ENCODE measurements at regions not wholly inside any gene's neighbourhood (a gene's known extent, or its start where the extent isn't known, plus 50 kb on each side); places are given as distances from the start of the nearest gene placed in this dataset.

DNA sequence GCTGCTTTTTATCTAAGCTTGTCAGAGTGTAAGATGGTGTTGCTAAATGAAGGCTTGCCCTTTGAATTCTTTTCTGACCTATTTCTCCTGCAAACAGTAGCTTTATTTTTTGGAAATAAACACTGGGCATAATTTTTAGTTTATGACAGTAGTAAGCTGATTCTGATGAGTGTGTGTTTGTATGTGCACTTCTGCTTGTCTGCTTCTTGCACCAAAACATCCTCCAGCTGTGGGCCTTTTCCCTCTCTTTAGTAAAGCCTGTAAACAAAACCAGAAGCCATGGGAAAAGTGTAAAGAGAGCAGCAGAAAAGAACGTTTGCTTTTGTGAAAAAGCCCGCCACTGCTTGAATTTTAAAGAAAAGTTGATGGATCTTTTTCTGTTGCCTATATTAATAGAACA, 136.4 kb upstream of the IL12A start:
- no peaks in the 10 kb centered on the region for H3K36me3 Mint-ChIP-seq (ENCODE audit: insufficient read depth in 2 of 2)
- H3K4me3 Mint-ChIP-seq, result no peak overlapping the region
- H3K4me1 Mint-ChIP-seq (ENCODE audit: low read depth), result no peaks in the 10 kb centered on the region
- DNase-seq, result no peak
- no peak overlapping the region for H3K27ac Mint-ChIP-seq
- H3K27me3 Mint-ChIP-seq (ENCODE audit: low read depth), result peaks cover 19% of the 10 kb centered on the region
- ATAC-seq (replicated peaks in 1 of 2), result no peak
- no peaks in the 10 kb centered on the region for H3K9me3 Mint-ChIP-seq

DNA sequence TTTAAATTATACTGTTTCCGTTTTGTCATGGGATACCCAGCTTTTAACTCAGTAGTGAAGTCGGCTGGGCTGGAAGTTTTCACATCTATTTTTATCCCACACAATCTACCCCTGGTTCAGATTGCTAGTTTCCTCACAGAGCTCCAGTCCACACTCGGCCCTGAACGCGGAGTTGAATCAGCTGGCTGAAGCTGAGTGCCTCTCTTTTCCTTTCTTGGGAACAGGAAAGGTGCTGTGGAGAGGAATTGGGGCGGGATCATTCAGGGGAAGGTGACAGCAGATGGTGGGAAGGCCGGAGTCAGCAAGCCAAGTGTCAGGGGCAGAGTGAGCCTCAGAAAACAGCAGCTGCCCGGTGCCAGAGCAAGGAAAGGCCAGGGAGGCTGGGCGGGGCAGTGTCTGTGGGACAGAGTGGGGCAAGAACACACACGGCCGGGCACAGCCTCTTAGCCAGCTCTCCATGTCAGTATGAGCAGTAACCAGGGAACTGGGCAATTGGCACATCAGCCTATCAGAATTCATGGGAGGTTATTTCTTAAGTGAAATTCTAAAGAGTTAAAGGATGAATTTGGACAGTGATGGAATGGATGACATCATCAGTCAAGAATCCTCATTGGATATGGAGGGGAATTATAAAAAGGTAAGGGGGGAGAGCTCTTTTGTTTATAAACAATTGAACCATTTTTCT, 135.7 kb upstream of the IL12A start:
- Mint-ChIP-seq H3K27me3 (ENCODE audit: low read depth) (peaks cover 22% of the 10 kb centered on the region), H3K4me3 (no peak overlapping the region), H3K9me3 (no peaks in the 10 kb centered on the region), H3K4me1 (ENCODE audit: low read depth) (no peaks in the 10 kb centered on the region), H3K27ac (no peak overlapping the region), H3K36me3 (ENCODE audit: insufficient read depth in 2 of 2) (no peaks in the 10 kb centered on the region)
- no peak for DNase-seq
- ATAC-seq (replicated peaks in 1 of 2), result no peak

DNA sequence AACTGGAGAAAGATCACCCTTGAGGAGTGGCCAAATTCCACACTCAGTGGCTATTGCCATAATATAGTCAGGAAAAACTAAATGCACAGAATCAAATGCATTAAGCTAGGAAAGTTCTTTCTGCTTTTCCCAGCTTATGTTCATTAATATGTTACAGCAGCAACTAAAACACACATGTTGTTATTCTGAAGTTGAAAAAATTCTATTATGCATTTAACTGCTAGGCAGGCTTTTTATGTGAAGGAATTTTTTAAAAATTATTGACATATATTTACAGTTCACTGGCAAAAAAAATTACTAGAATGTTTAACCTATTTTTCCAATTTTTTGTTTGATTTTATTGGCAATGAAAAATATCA, 135.2 kb upstream of the IL12A start:
- ATAC-seq (replicated peaks in 1 of 2) (no peak), DNase-seq (no peak)
- no peaks in the 10 kb centered on the region for H3K36me3 Mint-ChIP-seq (ENCODE audit: insufficient read depth in 2 of 2)
- no peak overlapping the region for H3K27ac Mint-ChIP-seq
- no peaks in the 10 kb centered on the region for H3K4me1 Mint-ChIP-seq (ENCODE audit: low read depth)
- H3K27me3 Mint-ChIP-seq (ENCODE audit: low read depth), result peaks cover 22% of the 10 kb centered on the region
- no peak overlapping the region for H3K4me3 Mint-ChIP-seq
- no peaks in the 10 kb centered on the region for H3K9me3 Mint-ChIP-seq

DNA sequence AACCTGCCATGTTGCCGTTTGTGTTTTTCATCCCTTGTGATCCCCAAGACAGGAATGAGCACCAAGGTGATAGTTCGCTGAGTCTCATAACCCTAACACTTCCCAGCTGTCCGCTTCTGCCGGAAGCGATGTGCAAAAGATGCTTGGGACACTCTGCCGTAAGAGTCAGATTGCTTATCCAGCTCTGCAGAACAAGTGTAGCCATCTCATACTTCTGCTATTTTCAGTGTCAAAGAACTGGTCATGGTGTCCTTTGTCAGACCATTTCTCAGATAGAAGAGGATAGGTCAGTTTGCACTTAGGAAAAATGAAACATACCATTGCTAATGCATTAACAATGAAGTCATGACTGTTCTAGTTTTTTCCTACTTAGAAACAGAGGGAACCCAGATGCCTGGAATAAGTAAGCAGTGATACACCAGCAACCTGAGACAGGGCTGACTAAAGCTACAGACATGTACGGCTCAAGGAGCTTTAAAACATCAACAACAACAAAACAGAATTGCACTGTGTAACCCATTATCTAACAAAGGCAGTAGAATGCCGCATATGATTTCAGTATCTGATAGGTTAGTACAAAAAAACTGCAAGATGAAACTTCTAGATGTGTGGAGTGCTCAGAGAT, 134.0 kb upstream of the IL12A start:
- ATAC-seq (replicated peaks in 1 of 2) (no peak), DNase-seq (no peak)
- Mint-ChIP-seq H3K4me1 (ENCODE audit: low read depth) (no peaks in the 10 kb centered on the region), H3K27me3 (ENCODE audit: low read depth) (peaks cover 22% of the 10 kb centered on the region), H3K4me3 (no peak overlapping the region), H3K27ac (no peak overlapping the region), H3K36me3 (ENCODE audit: insufficient read depth in 2 of 2) (no peaks in the 10 kb centered on the region), H3K9me3 (no peaks in the 10 kb centered on the region)

DNA sequence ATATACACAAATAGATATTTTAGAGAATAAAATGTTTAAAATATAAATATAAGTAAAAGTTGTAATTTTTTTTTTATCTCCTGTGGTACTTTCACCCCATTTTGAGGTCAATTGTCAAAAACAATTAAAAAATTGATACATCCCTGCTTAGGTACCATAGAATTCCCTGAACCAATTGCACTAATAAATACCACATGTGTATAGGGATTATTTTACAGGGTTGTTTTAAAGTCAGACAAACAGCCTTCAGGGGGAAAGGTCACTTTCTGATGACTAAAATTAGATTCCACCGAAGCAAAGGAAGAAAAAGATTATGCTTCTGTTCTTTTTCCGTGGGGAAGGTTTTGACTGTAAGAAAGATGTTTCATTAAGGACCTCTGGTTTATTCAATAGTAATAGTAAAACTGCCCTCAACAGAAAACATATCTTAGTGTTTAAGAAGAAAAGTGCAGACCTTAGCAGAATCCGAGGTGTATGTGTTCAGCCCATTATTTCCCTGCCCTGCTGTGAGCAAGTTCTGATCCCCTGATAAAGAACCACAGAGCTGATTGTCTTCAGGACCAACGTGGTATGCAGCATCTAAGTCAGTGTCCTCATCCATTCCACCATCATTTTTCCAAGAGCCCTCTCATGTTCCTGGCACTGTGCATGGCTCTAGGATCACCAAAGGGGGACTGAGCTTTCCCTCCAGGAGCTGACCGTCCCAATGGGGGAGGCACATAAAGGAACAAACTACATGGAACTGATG, 132.9 kb upstream of the IL12A start:
- Mint-ChIP-seq H3K36me3 (ENCODE audit: insufficient read depth in 2 of 2) (no peaks in the 10 kb centered on the region), H3K4me3 (no peak overlapping the region), H3K27me3 (ENCODE audit: low read depth) (peaks cover 22% of the 10 kb centered on the region), H3K9me3 (no peaks in the 10 kb centered on the region), H3K27ac (no peak overlapping the region), H3K4me1 (ENCODE audit: low read depth) (no peaks in the 10 kb centered on the region)
- DNase-seq (no peak), ATAC-seq (replicated peaks in 1 of 2) (no peak)

DNA sequence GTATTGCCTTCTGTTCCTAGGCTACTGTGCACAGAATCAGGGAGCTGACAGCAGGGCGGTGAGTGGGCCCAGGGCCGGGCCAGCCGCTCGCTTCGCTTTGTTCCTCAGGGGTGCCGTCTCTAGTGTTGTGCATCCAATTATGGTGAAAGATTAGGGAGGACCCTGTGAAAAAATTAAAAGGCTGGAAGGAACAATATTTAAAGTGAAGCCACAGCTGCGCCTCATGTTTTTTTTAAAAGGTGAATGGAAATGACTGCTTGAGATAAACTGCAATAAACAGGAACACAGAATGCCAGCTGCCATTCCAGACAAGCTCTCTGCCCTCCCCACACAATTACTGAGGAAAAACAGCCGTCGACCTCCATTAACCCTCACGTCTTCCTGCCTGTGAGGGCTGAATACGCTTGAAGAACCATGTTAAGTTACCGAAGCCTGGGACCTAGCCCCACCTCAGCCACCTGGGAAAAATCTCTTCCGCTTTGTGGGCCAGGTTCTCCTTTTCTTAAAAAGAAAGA, 132.0 kb upstream of the IL12A start:
- Mint-ChIP-seq H3K36me3 (ENCODE audit: insufficient read depth in 2 of 2) (no peaks in the 10 kb centered on the region), H3K27me3 (ENCODE audit: low read depth) (peaks cover 23% of the 10 kb centered on the region), H3K4me3 (no peak overlapping the region), H3K27ac (peak overlapping the region; percentile 48), H3K4me1 (ENCODE audit: low read depth) (no peaks in the 10 kb centered on the region), H3K9me3 (no peaks in the 10 kb centered on the region)
- DNase-seq (no peak), ATAC-seq (replicated peaks in 1 of 2) (no peak)

DNA sequence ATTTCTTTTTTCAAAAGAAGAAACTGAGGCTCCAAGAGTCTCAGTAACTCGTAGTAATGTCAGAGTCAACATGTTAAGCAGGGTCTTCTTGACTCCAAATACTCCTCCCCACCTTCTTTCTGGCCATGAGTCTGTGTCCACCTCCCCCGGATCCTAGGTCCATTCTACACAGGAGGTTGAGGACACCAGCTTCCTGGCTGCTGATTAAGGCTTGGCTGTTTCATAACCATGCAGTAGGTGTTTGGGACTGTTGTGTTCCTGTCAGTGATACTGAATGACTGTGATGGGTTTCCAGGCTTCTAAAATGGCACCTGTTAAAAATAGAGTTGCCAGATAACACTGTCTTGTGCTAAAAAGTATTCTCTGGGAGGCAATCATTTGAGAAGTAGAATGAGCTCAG, 130.8 kb upstream of the IL12A start:
- Mint-ChIP-seq H3K9me3 (no peaks in the 10 kb centered on the region), H3K27ac (no peak overlapping the region), H3K4me1 (ENCODE audit: low read depth) (no peaks in the 10 kb centered on the region), H3K27me3 (ENCODE audit: low read depth) (peaks cover 22% of the 10 kb centered on the region), H3K36me3 (ENCODE audit: insufficient read depth in 2 of 2) (no peaks in the 10 kb centered on the region), H3K4me3 (no peak overlapping the region)
- no peak for ATAC-seq (replicated peaks in 1 of 2)
- DNase-seq, result no peak

DNA sequence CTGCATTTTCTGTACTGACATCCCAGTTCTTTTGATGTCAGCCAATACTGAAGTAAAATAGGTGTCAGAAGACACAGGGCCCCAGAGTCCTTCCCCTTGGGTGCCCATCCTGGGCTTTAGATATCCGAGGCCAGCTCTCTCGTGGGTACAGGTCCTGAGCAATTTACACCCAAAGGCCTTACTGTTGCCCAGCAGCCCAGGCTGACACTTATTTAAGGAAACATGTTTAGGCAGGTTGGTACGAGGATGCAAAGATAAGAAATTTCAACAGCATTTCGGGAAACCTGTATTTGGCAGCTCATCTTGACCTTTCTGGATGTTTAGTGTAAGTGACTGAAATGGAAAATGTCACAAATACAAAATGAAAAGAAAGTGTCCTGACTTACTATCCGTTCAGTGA, 130.0 kb upstream of the IL12A start:
- DNase-seq (no peak), ATAC-seq (replicated peaks in 1 of 2) (no peak)
- H3K36me3 Mint-ChIP-seq (ENCODE audit: insufficient read depth in 2 of 2), result no peaks in the 10 kb centered on the region
- no peaks in the 10 kb centered on the region for H3K9me3 Mint-ChIP-seq
- no peaks in the 10 kb centered on the region for H3K4me1 Mint-ChIP-seq (ENCODE audit: low read depth)
- H3K27me3 Mint-ChIP-seq (ENCODE audit: low read depth), result peaks cover 18% of the 10 kb centered on the region
- H3K4me3 Mint-ChIP-seq, result no peak overlapping the region
- H3K27ac Mint-ChIP-seq, result no peak overlapping the region

DNA sequence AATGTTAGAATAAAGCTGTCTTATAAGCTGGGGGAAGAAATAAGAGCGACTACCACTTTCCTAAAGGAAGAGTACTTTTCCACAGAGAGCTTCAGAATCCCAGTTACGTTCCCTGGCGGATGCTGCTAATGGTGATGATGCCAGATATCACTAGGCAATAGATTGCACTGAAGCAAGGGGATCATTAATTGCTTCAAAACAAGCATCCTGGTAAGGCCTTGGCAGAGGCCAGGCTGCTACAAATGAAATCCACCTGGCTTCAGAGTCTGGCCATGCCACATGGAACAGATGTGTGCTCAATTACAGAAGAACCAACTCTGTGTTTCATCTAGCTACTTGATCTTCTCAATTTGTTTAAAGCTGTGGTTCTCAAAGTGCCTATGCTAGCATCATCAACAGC, 129.2 kb upstream of the IL12A start:
- DNase-seq (no peak), ATAC-seq (replicated peaks in 1 of 2) (no peak)
- Mint-ChIP-seq H3K27ac (no peak overlapping the region), H3K27me3 (ENCODE audit: low read depth) (peaks cover 18% of the 10 kb centered on the region), H3K4me3 (no peak overlapping the region), H3K9me3 (no peaks in the 10 kb centered on the region), H3K4me1 (ENCODE audit: low read depth) (no peaks in the 10 kb centered on the region), H3K36me3 (ENCODE audit: insufficient read depth in 2 of 2) (no peaks in the 10 kb centered on the region)

DNA sequence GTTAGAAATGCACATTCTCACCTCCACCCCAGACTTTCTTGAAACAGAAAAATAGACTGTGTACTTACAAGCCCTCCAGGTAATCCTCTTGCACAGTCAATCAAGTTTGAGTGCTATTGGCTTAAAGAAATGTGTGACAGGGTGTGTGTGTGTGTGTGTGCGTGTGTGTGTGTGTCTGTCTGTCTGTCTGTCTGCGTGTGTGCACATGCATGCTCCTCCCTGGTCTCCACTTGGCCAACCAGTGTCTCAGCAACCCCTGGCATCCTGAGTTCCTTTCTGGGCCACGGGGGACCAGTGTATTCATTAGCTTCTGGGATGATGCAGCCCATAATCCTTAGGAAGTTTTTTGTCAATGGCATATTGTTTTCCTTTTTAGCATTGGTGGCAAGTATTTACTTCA, 128.8 kb upstream of the IL12A start:
- Mint-ChIP-seq H3K36me3 (ENCODE audit: insufficient read depth in 2 of 2) (no peaks in the 10 kb centered on the region), H3K4me1 (ENCODE audit: low read depth) (no peaks in the 10 kb centered on the region), H3K27me3 (ENCODE audit: low read depth) (peaks cover 18% of the 10 kb centered on the region), H3K9me3 (no peaks in the 10 kb centered on the region), H3K27ac (no peak overlapping the region), H3K4me3 (no peak overlapping the region)
- ATAC-seq (replicated peaks in 1 of 2) (no peak), DNase-seq (no peak)

DNA sequence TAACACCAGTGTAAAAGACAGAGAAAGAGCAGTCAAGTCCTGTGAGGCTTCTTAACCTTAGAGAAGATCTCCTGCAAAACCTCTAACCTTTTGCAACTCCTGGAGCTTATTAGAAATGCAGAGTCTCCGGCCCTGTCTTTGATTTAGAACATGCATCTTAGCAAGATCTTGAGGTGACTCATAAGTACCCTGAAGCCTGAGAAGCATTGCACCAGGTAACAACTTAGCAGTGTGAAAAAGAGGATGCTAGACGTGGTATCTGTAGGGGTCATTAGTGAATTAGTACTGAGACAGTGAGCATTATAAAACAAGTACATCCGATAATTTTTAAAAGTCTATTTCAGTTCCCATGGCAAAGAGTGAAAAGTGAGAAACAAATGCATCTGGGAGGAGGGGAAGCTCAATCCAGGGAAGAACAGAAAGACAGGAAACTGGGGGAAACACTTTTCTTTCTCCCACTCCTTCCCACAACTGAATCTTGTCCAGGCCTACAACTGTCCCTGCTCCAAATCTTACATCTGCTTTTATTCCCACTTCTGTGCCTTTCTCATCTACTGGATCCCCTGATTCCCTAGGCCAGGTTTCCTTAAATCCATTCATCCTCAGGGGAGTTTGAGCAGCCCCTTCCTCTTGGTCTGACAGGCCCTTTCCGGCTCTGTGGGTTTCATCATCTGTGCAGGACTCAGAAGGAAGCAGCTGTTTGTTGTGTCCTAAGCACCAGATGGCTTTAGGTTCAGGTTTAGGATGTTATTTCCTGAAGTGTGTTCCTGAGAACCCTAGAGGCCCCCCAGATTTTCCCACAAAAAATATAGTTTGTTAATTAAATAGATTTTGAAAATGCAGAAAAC, 128.1 kb upstream of the IL12A start:
- no peak for DNase-seq
- Mint-ChIP-seq H3K27me3 (ENCODE audit: low read depth) (peaks cover 18% of the 10 kb centered on the region), H3K4me1 (ENCODE audit: low read depth) (no peaks in the 10 kb centered on the region), H3K9me3 (no peaks in the 10 kb centered on the region), H3K4me3 (no peak overlapping the region), H3K36me3 (ENCODE audit: insufficient read depth in 2 of 2) (no peaks in the 10 kb centered on the region), H3K27ac (no peak overlapping the region)
- ATAC-seq (replicated peaks in 1 of 2), result no peak

DNA sequence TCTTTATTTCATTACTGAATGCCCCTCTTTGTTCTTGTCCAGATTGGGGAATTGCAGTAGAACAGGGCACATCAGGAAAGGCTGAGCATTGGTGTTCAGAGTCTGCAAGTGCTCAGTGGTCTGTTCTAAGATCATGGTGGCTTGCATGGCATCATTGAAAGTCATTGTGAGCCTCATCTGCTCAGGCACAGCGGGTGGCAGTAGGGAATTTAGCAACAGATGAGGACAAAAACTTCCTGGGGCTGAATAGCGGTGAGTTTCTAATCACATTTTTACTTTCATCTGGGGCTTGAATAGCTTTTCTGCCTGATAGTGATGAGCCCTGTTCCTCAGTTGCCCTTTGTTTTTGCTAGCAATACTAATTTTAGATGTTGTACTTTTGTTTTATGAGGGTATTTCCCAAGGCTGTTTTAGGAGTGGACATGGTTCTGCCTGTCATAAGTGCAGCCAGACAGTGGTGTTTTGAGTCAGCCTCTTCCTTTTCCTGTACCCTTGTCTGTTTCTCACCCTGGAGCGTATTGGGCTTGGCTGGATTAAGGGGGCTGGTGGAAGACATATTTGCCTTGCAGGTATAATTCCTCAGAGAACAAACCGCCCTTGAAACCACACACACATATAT, 127.2 kb upstream of the IL12A start:
- no peak for ATAC-seq (replicated peaks in 1 of 2)
- H3K27me3 Mint-ChIP-seq (ENCODE audit: low read depth), result peaks cover 16% of the 10 kb centered on the region
- H3K36me3 Mint-ChIP-seq (ENCODE audit: insufficient read depth in 2 of 2), result no peaks in the 10 kb centered on the region
- H3K9me3 Mint-ChIP-seq, result no peaks in the 10 kb centered on the region
- no peaks in the 10 kb centered on the region for H3K4me1 Mint-ChIP-seq (ENCODE audit: low read depth)
- DNase-seq, result no peak
- no peak overlapping the region for H3K4me3 Mint-ChIP-seq
- H3K27ac Mint-ChIP-seq, result no peak overlapping the region

Measured in activated T-cell treated with anti-CD3 and anti-CD28 coated beads, Interleukin-2, amount 50 U/mL, for 72 hours (primary cell).